GM19238 (cell line): ENCODE measurements at regions not wholly inside any gene's neighbourhood (a gene's known extent, or its start where the extent isn't known, plus 50 kb on each side); places are given as distances from the start of the nearest gene placed in this dataset.
"Not testable (repeated sequence)": the region's sequence is repeated elsewhere in the genome, so short reads cannot be mapped to it uniquely, and the experiment has no call there.

Experiments
- DNase-seq: peaks from one replicate; pipeline ENCODE4 v3.0.0; 2011; ENCODE audit warnings: low spot score; ENCODE audit not compliant: insufficient read length

GRCh38 chr9:86997156-86997555 lies 49.9 kb upstream of the GAS1 start:
- no peak for DNase-seq

- no peak for DNase-seq
Observed at GRCh38 chr9:86997951-86998350, 50.6 kb upstream of the GAS1 start.

- DNase-seq, result no peak
Observed at GRCh38 chr9:87002517-87002916, 55.2 kb upstream of the GAS1 start.

GRCh38 chr9:87004016-87004415 lies 56.7 kb upstream of the GAS1 start:
- no peak for DNase-seq

GRCh38 chr9:87006956-87007355 lies 59.6 kb upstream of the GAS1 start:
- no peak for DNase-seq

GRCh38 chr9:87007711-87008366 lies 60.5 kb upstream of the GAS1 start:
- DNase-seq, result no peak

GRCh38 chr9:87008667-87009066 lies 61.4 kb upstream of the GAS1 start:
- DNase-seq, result no peak

GRCh38 chr9:87010626-87011025 lies 63.3 kb upstream of the GAS1 start:
- no peak for DNase-seq

GRCh38 chr9:87011551-87011950 lies 64.2 kb upstream of the GAS1 start:
- DNase-seq, result no peak

GRCh38 chr9:87013490-87013889 lies 66.2 kb upstream of the GAS1 start:
- no peak for DNase-seq

- DNase-seq, result no peak
Observed at GRCh38 chr9:87014436-87014835, 67.1 kb upstream of the GAS1 start.

- DNase-seq, result no peak
Observed at GRCh38 chr9:87016681-87017080, 69.4 kb upstream of the GAS1 start.

- no peak for DNase-seq
Observed at GRCh38 chr9:87020169-87020950, 73.1 kb upstream of the GAS1 start.

- DNase-seq, result no peak
Observed at GRCh38 chr9:87022178-87022577, 74.9 kb upstream of the GAS1 start.

GRCh38 chr9:87026204-87026603 lies 78.9 kb upstream of the GAS1 start:
- no peak for DNase-seq

- not testable (repeated sequence) for DNase-seq
Observed at GRCh38 chr9:87028836-87029235, 81.5 kb upstream of the GAS1 start.

GRCh38 chr9:87029905-87030304 lies 82.6 kb upstream of the GAS1 start:
- DNase-seq, result no peak

- DNase-seq, result no peak
Observed at GRCh38 chr9:87034841-87035240, 87.5 kb upstream of the GAS1 start.

GRCh38 chr9:87035879-87036278 lies 88.6 kb upstream of the GAS1 start:
- no peak for DNase-seq

GRCh38 chr9:87036506-87036905 lies 89.2 kb upstream of the GAS1 start:
- no peak for DNase-seq

- no peak for DNase-seq
Observed at GRCh38 chr9:87039809-87040392, 92.6 kb upstream of the GAS1 start.

GRCh38 chr9:87040410-87041009 lies 93.2 kb upstream of the GAS1 start:
- no peak for DNase-seq
